B cell (primary cell): ENCODE measurements at regions not wholly inside any gene's neighbourhood (a gene's known extent, or its start where the extent isn't known, plus 50 kb on each side); places are given as distances from the start of the nearest gene placed in this dataset.

Experiments
- ATAC-seq: fragments of 200-7000 bp; cut with Tn5 transposase; one replicate; pipeline ENCODE4 v1.10.0; 2021; ENCODE audit warnings: low read depth, mild to moderate bottlenecking, moderate number of reproducible peaks, moderate library complexity
- CTCF ChIA-PET: fragments of 350-600 bp; sonication (Branson Sonifier 250); formaldehyde crosslinking; loops from one replicate; lab custom pipeline; 2021; ENCODE audit warnings: antibody characterized with exemption, inconsistent platforms; lab: Charles Lee
- POLR2A ChIA-PET: fragments of 350-600 bp; sonication (Branson Sonifier 250); formaldehyde crosslinking; loops from one replicate; lab custom pipeline; 2021; ENCODE audit warnings: antibody characterized with exemption; lab: Charles Lee
- DNase-seq: peaks from one replicate; pipeline ENCODE4 v3.0.0; 2013
- H2AFZ ChIP-seq: 2 replicates; pipeline ENCODE4 v1.6.1; 2012; ENCODE audit warnings: mild to moderate bottlenecking, low read depth, low read length; ENCODE audit not compliant: insufficient read depth, poor library complexity, severe bottlenecking
- H3K27ac ChIP-seq, 2 donors: 1 replicate in 1 of 2; 2 replicates in 1 of 2; pipeline ENCODE4 v1.5.1; 2012 to 2013; ENCODE audit warnings: low read length in 2 of 2, mild to moderate bottlenecking in 2 of 2, moderate library complexity in 1 of 2
- H3K27me3 ChIP-seq, 4 experiments: fragments of 200-600 bp in 1 of 4; sonication (generic) in 1 of 4; replicated peaks in 1 of 4; 1 replicate in 2 of 4; 2 replicates in 2 of 4; pipeline versions ENCODE4 v1.6.1 to v1.7.0; 2013 to 2016; ENCODE audit warnings: low read length in 3 of 4, mild to moderate bottlenecking in 2 of 4, mixed read lengths in 1 of 4, moderate library complexity in 1 of 4; ENCODE audit not compliant: insufficient read depth in 4 of 4, control insufficient read depth in 3 of 4; ENCODE audit errors: control extremely low read depth in 1 of 4
- H3K36me3 ChIP-seq, 2 experiments: replicated peaks in 1 of 2; 1 replicate in 1 of 2; 2 replicates in 1 of 2; pipeline versions ENCODE4 v1.6.1 to v1.7.1; 2013; ENCODE audit warnings: low read length in 1 of 2; ENCODE audit not compliant: insufficient read depth in 2 of 2, control insufficient read depth in 1 of 2; ENCODE audit errors: control extremely low read depth in 1 of 2, extremely low read depth in 1 of 2
- H3K4me1 ChIP-seq, 2 donors: fragments of 200-600 bp in 1 of 2; sonication (generic) in 1 of 2; 1 replicate in 1 of 2; 2 replicates in 1 of 2; pipeline versions ENCODE4 v1.5.1 to v1.6.1; 2013 to 2017; ENCODE audit warnings: low read length in 2 of 2; ENCODE audit not compliant: control insufficient read depth in 2 of 2, insufficient read depth in 2 of 2
- H3K4me2 ChIP-seq: replicated peaks from 2 replicates; pipeline ENCODE3; 2012; ENCODE audit warnings: mild to moderate bottlenecking, low read depth, low read length; ENCODE audit not compliant: poor library complexity, severe bottlenecking
- H3K4me3 ChIP-seq, 5 experiments: fragments of 200-600 bp in 1 of 5; sonication (generic) in 1 of 5; 1 replicate in 3 of 5; 2 replicates in 2 of 5; pipeline versions ENCODE4 v1.5.1 to v1.7.0; 2011 to 2016; ENCODE audit warnings: low read length in 4 of 5, mild to moderate bottlenecking in 4 of 5, low read depth in 2 of 5, control low read depth in 1 of 5, moderate library complexity in 1 of 5; ENCODE audit not compliant: insufficient read depth in 1 of 5; ENCODE audit errors: control extremely low read depth in 1 of 5, extremely low read depth in 1 of 5
- H3K79me2 ChIP-seq: fragments of 200-600 bp; sonication (generic); one replicate; pipeline ENCODE4 v1.6.0; 2016; ENCODE audit warnings: low read length; ENCODE audit not compliant: control insufficient read depth, insufficient read depth
- H3K9ac ChIP-seq: fragments of 200-600 bp; sonication (generic); 2 replicates; pipeline ENCODE4 v1.6.1; 2017; ENCODE audit warnings: mild to moderate bottlenecking, low read length, moderate library complexity
- H3K9me3 ChIP-seq, 3 donors: one replicate each; pipeline versions ENCODE4 v1.6.1 to v1.7.1; 2013; ENCODE audit warnings: low read length in 2 of 3; ENCODE audit not compliant: control insufficient read depth in 2 of 3, insufficient read depth in 1 of 3; ENCODE audit errors: control extremely low read depth in 1 of 3
- H4K20me1 ChIP-seq: 2 replicates; pipeline ENCODE4 v1.6.0; 2012; ENCODE audit warnings: mild to moderate bottlenecking, low read length; ENCODE audit not compliant: insufficient read depth, control insufficient read depth, poor library complexity, severe bottlenecking
- H3K27ac Mint-ChIP-seq: one replicate; pipeline ENCODE4 v1.8.0; 2021; ENCODE audit warnings: mixed read lengths
- H3K27me3 Mint-ChIP-seq: one replicate; pipeline ENCODE4 v1.8.0; 2021; ENCODE audit warnings: mixed read lengths
- H3K4me1 Mint-ChIP-seq: one replicate; pipeline ENCODE4 v1.8.0; 2021; ENCODE audit warnings: mixed read lengths
- H3K4me3 Mint-ChIP-seq: one replicate; pipeline ENCODE4 v1.8.0; 2021; ENCODE audit warnings: mixed read lengths
- H3K9me3 Mint-ChIP-seq: one replicate; pipeline ENCODE4 v1.8.0; 2022; ENCODE audit warnings: mixed read lengths; ENCODE audit not compliant: insufficient read depth
- EZH2 ChIP-seq: IDR thresholded peaks from 2 replicates; pipeline ENCODE4 v1.6.1; 2012; ENCODE audit warnings: borderline replicate concordance, low read depth, mild to moderate bottlenecking, moderate library complexity, low read length; ENCODE audit not compliant: insufficient read depth, poor library complexity, severe bottlenecking
- WGBS: methylation state at CpG from one replicate; pipeline ENCODE4 v1.1.5; 2013; ENCODE audit warnings: missing lambda C conversion rate; ENCODE audit not compliant: insufficient coverage; 5-methylcytosine and 5-hydroxymethylcytosine counted together
- intact Hi-C: fragments of 100-400 bp; cut with micrococcal nuclease; formaldehyde crosslinking; loops from one replicate; pipeline ENCODE4 v1.10.0; 2022
- TF ChIP-seq, protein P1 (sequence below): fragments of 200-600 bp; IDR thresholded peaks from one replicate; pipeline ENCODE4 v1.8.0; 2022; ENCODE audit warnings: antibody characterized with exemption, mild to moderate bottlenecking

GRCh38 chr3:80252113-80252512, 484.3 kb upstream of the ROBO1 start:
- ChIA-PET CTCF (no interaction called here), POLR2A (no interaction called here)
- no peak overlapping the region for H2AFZ ChIP-seq
- TF ChIP-seq, protein P1, sequence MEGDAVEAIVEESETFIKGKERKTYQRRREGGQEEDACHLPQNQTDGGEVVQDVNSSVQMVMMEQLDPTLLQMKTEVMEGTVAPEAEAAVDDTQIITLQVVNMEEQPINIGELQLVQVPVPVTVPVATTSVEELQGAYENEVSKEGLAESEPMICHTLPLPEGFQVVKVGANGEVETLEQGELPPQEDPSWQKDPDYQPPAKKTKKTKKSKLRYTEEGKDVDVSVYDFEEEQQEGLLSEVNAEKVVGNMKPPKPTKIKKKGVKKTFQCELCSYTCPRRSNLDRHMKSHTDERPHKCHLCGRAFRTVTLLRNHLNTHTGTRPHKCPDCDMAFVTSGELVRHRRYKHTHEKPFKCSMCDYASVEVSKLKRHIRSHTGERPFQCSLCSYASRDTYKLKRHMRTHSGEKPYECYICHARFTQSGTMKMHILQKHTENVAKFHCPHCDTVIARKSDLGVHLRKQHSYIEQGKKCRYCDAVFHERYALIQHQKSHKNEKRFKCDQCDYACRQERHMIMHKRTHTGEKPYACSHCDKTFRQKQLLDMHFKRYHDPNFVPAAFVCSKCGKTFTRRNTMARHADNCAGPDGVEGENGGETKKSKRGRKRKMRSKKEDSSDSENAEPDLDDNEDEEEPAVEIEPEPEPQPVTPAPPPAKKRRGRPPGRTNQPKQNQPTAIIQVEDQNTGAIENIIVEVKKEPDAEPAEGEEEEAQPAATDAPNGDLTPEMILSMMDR, result no peak
- no peak for TF ChIP-seq EZH2
- H3K4me1 ChIP-seq, result no peaks in the 10 kb centered on the region
- intact Hi-C loops, result no loop called here
- no peak overlapping the region for H3K9ac ChIP-seq
- peaks cover 0 to 3% (median 0%) of the 10 kb centered on the region in 3 donors for H3K9me3 ChIP-seq
- no peak overlapping the region for H3K27ac ChIP-seq
- no peaks in the 10 kb centered on the region for H4K20me1 ChIP-seq
- Mint-ChIP-seq H3K4me3 (no peak overlapping the region), H3K9me3 (peaks cover 10% of the 10 kb centered on the region), H3K27ac (no peak overlapping the region), H3K4me1 (no peaks in the 10 kb centered on the region), H3K27me3 (no peaks in the 10 kb centered on the region)
- DNase-seq (no peak), ATAC-seq (no peak)
- no peak overlapping the region for H3K4me2 ChIP-seq
- no peaks in the 10 kb centered on the region for H3K27me3 ChIP-seq
- WGBS, result no CpG with 5 or more reads among the region's 2 CpGs
- H3K4me3 ChIP-seq, result no peak overlapping the region
- no peaks in the 10 kb centered on the region for H3K36me3 ChIP-seq
- H3K79me2 ChIP-seq, result no peaks in the 10 kb centered on the region

GRCh38 chr3:80247766-80248165, 480.0 kb upstream of the ROBO1 start:
- no peaks in the 10 kb centered on the region for H3K36me3 ChIP-seq
- Mint-ChIP-seq H3K27ac (no peak overlapping the region), H3K4me3 (no peak overlapping the region), H3K27me3 (no peaks in the 10 kb centered on the region), H3K4me1 (no peaks in the 10 kb centered on the region), H3K9me3 (peaks cover 7% of the 10 kb centered on the region)
- TF ChIP-seq, protein P1, result no peak
- TF ChIP-seq EZH2, result no peak
- H4K20me1 ChIP-seq, result no peaks in the 10 kb centered on the region
- ChIA-PET CTCF (no interaction called here), POLR2A (no interaction called here)
- no peak for DNase-seq
- H3K9ac ChIP-seq, result no peak overlapping the region
- no peaks in the 10 kb centered on the region for H3K4me1 ChIP-seq
- H3K79me2 ChIP-seq, result no peaks in the 10 kb centered on the region
- ATAC-seq, result no peak
- peaks cover 0 to 7% (median 0%) of the 10 kb centered on the region in 3 donors for H3K9me3 ChIP-seq
- no peak overlapping the region for H3K4me3 ChIP-seq
- no peak overlapping the region for H3K27ac ChIP-seq
- intact Hi-C loops, result no loop called here
- H3K27me3 ChIP-seq, result no peaks in the 10 kb centered on the region
- no peak overlapping the region for H3K4me2 ChIP-seq
- no peak overlapping the region for H2AFZ ChIP-seq
- no CpG with 5 or more reads among the region's 3 CpGs for WGBS
